ENCODE measurements at regions not wholly inside any gene's neighbourhood (a gene's known extent, or its start where the extent isn't known, plus 50 kb on each side); places are given as distances from the start of the nearest gene placed in this dataset.
A peak's percentile ranks its signal among the peaks of the same experiment; 100 is the strongest.

DNA sequence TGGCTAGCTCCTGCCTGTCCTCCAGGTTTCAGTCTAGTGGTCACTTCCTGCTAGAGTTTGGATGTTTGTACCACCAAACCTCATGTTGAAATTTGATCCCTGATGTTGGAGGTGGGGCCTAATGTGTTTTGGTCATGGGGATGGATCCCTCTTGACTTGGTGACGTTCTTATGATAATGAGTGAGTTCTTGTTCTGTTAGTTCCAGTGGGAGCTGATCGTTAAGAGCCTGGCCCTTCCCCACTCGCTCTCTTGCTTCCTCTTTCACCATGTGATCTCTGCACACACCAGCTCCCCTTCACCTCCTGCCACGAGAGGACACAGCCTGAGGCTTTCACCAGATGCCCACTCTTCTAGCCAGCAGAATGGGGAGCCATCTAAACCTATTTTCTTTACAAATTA, 86.8 kb upstream of the SCEL start:
- no peak overlapping the region for H3K27ac Mint-ChIP-seq
- H3K4me1 Mint-ChIP-seq (ENCODE audit: low read depth), result peaks cover 3% of the 10 kb centered on the region
- no peaks in the 10 kb centered on the region for H3K9me3 Mint-ChIP-seq
- no peak overlapping the region for H3K4me3 Mint-ChIP-seq
- DNase-seq (ENCODE audit: low spot score), result no peak
- no peaks in the 10 kb centered on the region for H3K36me3 Mint-ChIP-seq (ENCODE audit: low read depth)
- H3K27me3 Mint-ChIP-seq (ENCODE audit: low read depth), result peaks cover 11% of the 10 kb centered on the region

GRCh38 chr13:77443511-77443910, 92.0 kb upstream of the SCEL start:
- Mint-ChIP-seq H3K27me3 (ENCODE audit: low read depth) (peaks cover 13% of the 10 kb centered on the region), H3K4me1 (ENCODE audit: low read depth) (peaks cover 3% of the 10 kb centered on the region), H3K4me3 (no peak overlapping the region), H3K9me3 (no peaks in the 10 kb centered on the region), H3K36me3 (ENCODE audit: low read depth) (no peaks in the 10 kb centered on the region), H3K27ac (no peak overlapping the region)
- DNase-seq (ENCODE audit: low spot score), result no peak

DNA sequence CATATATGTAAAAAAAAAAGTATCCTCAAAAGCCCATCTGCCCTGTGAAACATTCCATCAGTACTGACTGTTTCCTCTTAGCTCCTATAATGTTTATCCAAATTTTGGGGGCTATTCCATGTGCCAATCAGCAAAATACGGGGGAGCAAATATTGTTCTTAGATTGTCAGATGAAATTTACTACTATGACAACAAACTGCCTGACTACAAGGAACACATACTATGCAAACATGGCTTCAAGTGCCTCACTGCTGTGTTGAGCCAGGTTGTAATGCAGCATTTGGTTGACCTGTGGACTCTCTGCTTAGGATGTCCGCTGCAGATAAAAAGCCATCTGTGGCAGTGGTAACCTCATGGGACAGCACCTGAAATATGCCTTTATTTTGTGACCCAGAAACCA, 98.2 kb upstream of the SCEL start:
- DNase-seq (ENCODE audit: low spot score), result no peak
- no peak overlapping the region for H3K4me3 Mint-ChIP-seq
- peaks cover 4% of the 10 kb centered on the region for H3K9me3 Mint-ChIP-seq
- peaks cover 15% of the 10 kb centered on the region for H3K27me3 Mint-ChIP-seq (ENCODE audit: low read depth)
- no peaks in the 10 kb centered on the region for H3K4me1 Mint-ChIP-seq (ENCODE audit: low read depth)
- no peak overlapping the region for H3K27ac Mint-ChIP-seq
- no peaks in the 10 kb centered on the region for H3K36me3 Mint-ChIP-seq (ENCODE audit: low read depth)

DNA sequence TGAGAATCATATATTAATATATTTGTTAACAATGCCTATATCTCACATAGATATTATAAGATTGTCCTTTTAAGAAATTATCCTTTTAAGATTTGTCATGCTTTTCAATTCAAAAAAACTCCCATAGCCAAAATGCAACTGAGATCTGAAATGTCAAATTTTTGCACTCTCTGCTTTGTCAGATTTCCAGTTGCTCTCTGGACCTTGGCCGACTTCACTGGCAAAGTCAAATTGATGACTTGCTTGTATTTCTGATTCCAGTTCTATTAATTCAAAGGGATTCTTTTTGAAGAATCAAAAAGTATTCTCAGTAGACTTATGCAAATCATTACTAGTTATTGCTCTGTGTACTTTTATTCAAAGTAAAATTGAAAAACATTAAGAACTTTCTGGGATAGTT, 101.2 kb upstream of the SCEL start:
- Mint-ChIP-seq H3K4me3 (no peak overlapping the region), H3K4me1 (ENCODE audit: low read depth) (no peaks in the 10 kb centered on the region), H3K9me3 (peaks cover 4% of the 10 kb centered on the region), H3K27me3 (ENCODE audit: low read depth) (peaks cover 9% of the 10 kb centered on the region), H3K27ac (no peak overlapping the region), H3K36me3 (ENCODE audit: low read depth) (no peaks in the 10 kb centered on the region)
- DNase-seq (ENCODE audit: low spot score), result no peak

DNA sequence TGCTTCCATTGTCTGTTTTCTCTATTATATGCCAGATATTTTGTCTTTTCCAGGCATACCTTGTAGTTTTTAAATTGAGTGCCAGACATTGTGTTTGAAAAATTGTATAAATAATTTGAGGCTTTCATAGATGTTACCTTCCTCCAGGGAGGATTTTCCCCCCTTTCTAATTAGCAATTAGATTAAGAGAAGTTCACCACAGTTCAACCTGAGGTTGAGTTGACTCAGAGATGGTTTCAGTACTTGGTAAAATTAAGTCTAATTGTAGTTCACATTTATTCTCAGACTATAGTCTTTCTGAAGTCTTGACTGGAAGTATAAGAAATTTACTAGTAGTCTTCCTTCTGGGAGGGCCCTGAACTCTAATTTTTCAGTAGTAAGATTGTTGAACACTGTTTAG, 104.1 kb upstream of the SCEL start:
- no peak overlapping the region for H3K4me3 Mint-ChIP-seq
- H3K27ac Mint-ChIP-seq, result no peak overlapping the region
- DNase-seq (ENCODE audit: low spot score), result no peak
- H3K4me1 Mint-ChIP-seq (ENCODE audit: low read depth), result no peaks in the 10 kb centered on the region
- H3K9me3 Mint-ChIP-seq, result no peaks in the 10 kb centered on the region
- peaks cover 9% of the 10 kb centered on the region for H3K27me3 Mint-ChIP-seq (ENCODE audit: low read depth)
- H3K36me3 Mint-ChIP-seq (ENCODE audit: low read depth), result no peaks in the 10 kb centered on the region

- Mint-ChIP-seq H3K4me1 (ENCODE audit: low read depth) (no peaks in the 10 kb centered on the region), H3K27ac (no peak overlapping the region), H3K4me3 (no peak overlapping the region), H3K9me3 (no peaks in the 10 kb centered on the region), H3K27me3 (ENCODE audit: low read depth) (peaks cover 6% of the 10 kb centered on the region), H3K36me3 (ENCODE audit: low read depth) (no peaks in the 10 kb centered on the region)
- no peak for DNase-seq (ENCODE audit: low spot score)
These were observed 103.6 kb upstream of the MYCBP2 start for GRCh38 chr13:77430377-77430951.

DNA sequence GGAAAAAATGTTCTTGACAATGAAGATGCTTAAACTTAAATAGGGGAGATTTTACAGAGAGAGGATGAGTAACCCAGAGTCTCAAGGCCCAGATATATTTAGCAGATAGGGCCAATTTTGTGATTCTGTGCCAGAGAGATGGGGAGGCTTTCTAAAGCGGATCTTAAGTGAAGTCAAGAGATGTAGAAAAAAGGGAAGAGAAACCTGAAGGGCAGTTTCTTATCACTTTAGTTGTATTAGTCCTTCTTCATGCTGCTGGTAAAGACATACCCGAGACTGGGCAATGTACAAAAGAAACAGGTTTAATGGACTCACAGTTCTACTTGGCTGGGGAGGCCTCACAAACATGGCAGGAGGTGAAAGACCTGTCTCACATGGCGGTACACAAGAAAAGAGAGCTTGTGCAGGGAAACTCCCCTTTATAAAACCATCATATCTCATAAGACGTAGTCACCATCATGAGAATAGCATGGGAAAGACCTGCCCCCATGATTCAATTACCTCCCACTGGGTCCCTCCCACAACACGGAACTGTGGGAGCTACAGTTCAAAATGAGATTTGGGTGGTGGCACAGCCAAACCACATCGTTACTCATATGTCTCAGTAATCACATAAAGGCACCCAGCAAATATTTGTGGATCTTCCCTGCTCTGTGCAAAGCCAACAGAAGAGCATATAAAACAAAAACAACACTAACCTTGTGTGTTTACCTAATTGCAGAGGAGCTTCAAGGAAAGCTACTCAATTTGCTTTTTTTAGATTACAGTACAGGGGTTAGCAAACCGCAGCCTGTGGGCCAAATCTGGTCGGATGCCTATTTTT, 102.6 kb upstream of the MYCBP2 start:
- DNase-seq (ENCODE audit: low spot score), result peak; percentile 65

DNA sequence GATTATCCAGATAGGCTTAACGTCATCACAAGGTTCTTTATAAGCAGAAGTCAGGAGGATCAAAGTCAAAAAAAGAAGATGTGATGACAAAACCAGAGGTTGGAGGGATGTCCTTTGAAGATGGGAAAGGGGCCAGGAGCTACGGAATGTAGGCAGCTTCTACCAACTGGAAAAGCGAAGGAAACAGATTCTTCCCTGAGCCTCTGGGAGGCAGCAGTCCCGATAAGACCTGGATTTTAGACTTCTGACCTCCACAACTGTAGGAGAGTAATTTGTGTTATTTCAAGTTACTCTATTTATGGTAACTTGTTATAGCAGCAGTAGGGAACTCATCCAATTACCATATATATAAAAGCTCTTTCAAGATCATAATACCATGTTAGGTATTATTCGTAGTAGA, 98.8 kb upstream of the MYCBP2 start:
- Mint-ChIP-seq H3K27me3 (ENCODE audit: low read depth) (no peaks in the 10 kb centered on the region), H3K36me3 (ENCODE audit: low read depth) (no peaks in the 10 kb centered on the region), H3K27ac (no peak overlapping the region), H3K9me3 (no peaks in the 10 kb centered on the region), H3K4me3 (no peak overlapping the region), H3K4me1 (ENCODE audit: low read depth) (no peaks in the 10 kb centered on the region)
- DNase-seq (ENCODE audit: low spot score), result no peak

More for the DNA sequence above, 102.6 kb upstream of the MYCBP2 start:
- Mint-ChIP-seq H3K27me3 (ENCODE audit: low read depth) (peaks cover 4% of the 10 kb centered on the region), H3K9me3 (no peaks in the 10 kb centered on the region), H3K27ac (no peak overlapping the region), H3K36me3 (ENCODE audit: low read depth) (no peaks in the 10 kb centered on the region), H3K4me1 (ENCODE audit: low read depth) (no peaks in the 10 kb centered on the region), H3K4me3 (no peak overlapping the region)

- Mint-ChIP-seq H3K27ac (no peak overlapping the region), H3K36me3 (ENCODE audit: low read depth) (no peaks in the 10 kb centered on the region), H3K27me3 (ENCODE audit: low read depth) (peaks cover 2% of the 10 kb centered on the region), H3K4me1 (ENCODE audit: low read depth) (no peaks in the 10 kb centered on the region), H3K4me3 (no peak overlapping the region), H3K9me3 (no peaks in the 10 kb centered on the region)
- DNase-seq (ENCODE audit: low spot score), result no peak
These were observed 96.4 kb upstream of the MYCBP2 start for GRCh38 chr13:77423296-77423695.

DNA sequence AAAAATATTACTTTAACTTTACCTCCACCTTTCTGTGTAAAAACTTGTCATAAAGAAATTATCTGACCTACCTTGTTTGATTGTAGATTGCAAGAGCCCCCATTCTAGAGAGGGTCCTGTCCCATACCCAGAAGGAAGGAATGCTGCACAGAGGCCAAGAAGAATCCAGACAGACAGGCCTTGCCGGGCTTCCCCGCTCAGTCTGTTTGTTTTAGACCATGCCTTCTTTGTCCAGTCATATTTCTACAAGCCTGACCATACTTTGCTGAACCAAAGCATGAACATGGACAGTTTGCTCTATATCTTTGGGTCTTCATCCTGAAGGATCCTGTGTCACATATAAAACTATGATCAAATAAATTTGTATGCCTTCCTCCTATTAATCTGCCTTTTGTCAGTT, 95.8 kb upstream of the MYCBP2 start:
- H3K27ac Mint-ChIP-seq, result no peak overlapping the region
- no peak overlapping the region for H3K4me3 Mint-ChIP-seq
- no peak for DNase-seq (ENCODE audit: low spot score)
- H3K9me3 Mint-ChIP-seq, result no peaks in the 10 kb centered on the region
- H3K36me3 Mint-ChIP-seq (ENCODE audit: low read depth), result no peaks in the 10 kb centered on the region
- no peaks in the 10 kb centered on the region for H3K4me1 Mint-ChIP-seq (ENCODE audit: low read depth)
- peaks cover 5% of the 10 kb centered on the region for H3K27me3 Mint-ChIP-seq (ENCODE audit: low read depth)

- no peaks in the 10 kb centered on the region for H3K9me3 Mint-ChIP-seq
- peaks cover 2% of the 10 kb centered on the region for H3K4me1 Mint-ChIP-seq (ENCODE audit: low read depth)
These were observed 91.0 kb upstream of the MYCBP2 start for GRCh38 chr13:77417897-77418296.

DNA sequence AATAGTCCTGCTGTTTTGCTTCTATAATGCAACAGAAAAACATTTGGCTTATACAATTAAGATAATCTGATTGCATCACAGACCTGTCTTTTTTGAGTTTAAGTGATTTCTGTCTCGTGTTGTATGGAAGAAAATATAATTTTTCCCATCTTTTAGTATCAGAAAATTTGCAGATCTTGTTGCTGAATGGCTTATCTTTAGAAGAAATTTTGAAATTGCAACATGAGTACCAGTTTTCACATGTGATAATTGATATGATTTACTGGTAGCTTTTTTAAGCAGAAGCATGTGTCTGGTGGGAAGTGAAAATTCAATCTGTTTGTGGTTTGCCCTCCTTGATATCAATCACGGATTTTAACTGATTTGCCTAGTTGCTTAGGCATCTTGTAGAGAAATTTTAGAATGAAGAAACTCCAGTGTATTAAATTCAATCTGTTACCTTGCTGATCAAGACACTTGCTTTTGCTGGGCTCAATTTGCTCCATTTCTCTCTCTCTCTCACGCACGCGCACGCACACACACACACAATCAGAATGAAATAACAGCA, 89.8 kb upstream of the MYCBP2 start:
- Mint-ChIP-seq H3K9me3 (no peaks in the 10 kb centered on the region), H3K4me3 (no peak overlapping the region), H3K4me1 (ENCODE audit: low read depth) (peaks cover 2% of the 10 kb centered on the region), H3K27ac (no peak overlapping the region), H3K27me3 (ENCODE audit: low read depth) (peaks cover 9% of the 10 kb centered on the region), H3K36me3 (ENCODE audit: low read depth) (no peaks in the 10 kb centered on the region)
- no peak for DNase-seq (ENCODE audit: low spot score)

More at GRCh38 chr13:77417897-77418296, 91.0 kb upstream of the MYCBP2 start:
- Mint-ChIP-seq H3K4me3 (no peak overlapping the region), H3K36me3 (ENCODE audit: low read depth) (no peaks in the 10 kb centered on the region), H3K27ac (no peak overlapping the region), H3K27me3 (ENCODE audit: low read depth) (peaks cover 9% of the 10 kb centered on the region)
- no peak for DNase-seq (ENCODE audit: low spot score)

DNA sequence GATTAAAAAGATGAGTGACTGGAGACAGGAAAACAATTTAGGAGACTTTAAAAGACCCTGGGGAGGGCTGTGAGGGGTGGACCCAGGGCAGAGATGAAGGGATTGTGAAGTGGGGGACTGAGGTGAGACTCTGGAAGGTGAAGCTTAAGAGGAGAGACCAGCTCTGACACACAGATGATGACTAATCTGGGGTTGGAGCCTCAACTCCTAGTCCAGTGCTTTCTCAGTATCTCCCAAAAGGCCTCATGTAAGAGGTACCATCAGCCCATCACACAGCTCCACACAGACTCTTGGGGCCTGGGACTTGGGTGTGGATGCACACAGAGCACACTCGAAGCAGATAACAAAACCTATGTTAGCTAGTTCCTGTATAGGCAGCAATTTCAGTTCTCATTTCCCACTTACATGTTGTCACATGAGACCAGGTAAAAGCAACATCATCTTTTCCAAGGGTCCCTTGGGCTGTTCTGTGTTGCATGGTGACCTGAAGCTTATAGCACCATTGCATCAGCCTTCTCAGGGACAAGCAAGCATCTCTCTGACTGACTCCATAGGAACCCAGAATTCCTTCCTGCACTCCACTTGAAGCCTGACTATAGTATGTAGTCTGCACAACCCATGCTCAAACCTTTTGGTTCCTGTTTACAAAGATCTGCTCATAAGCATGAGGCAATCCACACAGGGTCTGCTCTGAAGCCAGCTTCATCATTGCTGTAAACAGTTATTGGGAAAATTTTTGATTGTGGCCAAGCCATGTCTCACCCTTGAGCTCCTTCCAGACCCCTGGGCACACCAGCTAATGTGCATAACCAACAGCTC, 88.6 kb upstream of the MYCBP2 start:
- peaks cover 2% of the 10 kb centered on the region for H3K4me1 Mint-ChIP-seq (ENCODE audit: low read depth)
- H3K36me3 Mint-ChIP-seq (ENCODE audit: low read depth), result no peaks in the 10 kb centered on the region
- H3K9me3 Mint-ChIP-seq, result no peaks in the 10 kb centered on the region
- H3K4me3 Mint-ChIP-seq, result no peak overlapping the region
- H3K27ac Mint-ChIP-seq, result no peak overlapping the region
- peaks cover 9% of the 10 kb centered on the region for H3K27me3 Mint-ChIP-seq (ENCODE audit: low read depth)
- no peak for DNase-seq (ENCODE audit: low spot score)

DNA sequence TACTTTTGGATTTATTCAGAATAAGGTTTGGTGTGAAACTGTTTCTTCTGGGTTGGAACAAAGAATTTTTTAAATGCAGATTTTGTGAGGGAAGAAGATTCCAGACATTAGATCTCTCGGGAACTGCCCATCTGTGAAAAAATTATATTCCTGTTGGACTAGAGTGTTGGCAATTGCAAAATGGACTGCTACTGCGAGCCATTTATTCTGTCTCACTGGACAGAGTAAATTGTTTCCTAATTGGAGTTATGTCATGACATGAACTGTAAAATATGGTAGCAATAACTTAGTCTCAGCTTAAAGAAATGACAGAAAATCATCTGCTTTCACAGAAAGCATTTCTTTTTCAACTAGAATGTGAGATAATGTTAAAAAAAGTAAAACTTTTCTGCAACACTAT, 86.0 kb upstream of the MYCBP2 start:
- no peak for DNase-seq (ENCODE audit: low spot score)
- Mint-ChIP-seq H3K4me3 (no peak overlapping the region), H3K27ac (no peak overlapping the region), H3K27me3 (ENCODE audit: low read depth) (peaks cover 5% of the 10 kb centered on the region), H3K9me3 (no peaks in the 10 kb centered on the region), H3K36me3 (ENCODE audit: low read depth) (no peaks in the 10 kb centered on the region), H3K4me1 (ENCODE audit: low read depth) (peaks cover 2% of the 10 kb centered on the region)

Measured in T-helper 2 cell treated with Interferon-gamma antibody and Interleukin-4, amounts not matched to agents 5 μg/mL and 100 μg/mL, for 36 hours (primary cell).